Liver (tissue), 8 donors: ENCODE measurements at regions not wholly inside any gene's neighbourhood (a gene's known extent, or its start where the extent isn't known, plus 50 kb on each side); places are given as distances from the start of the nearest gene placed in this dataset.

Experiments
- DNase-seq: peaks from one replicate; pipeline ENCODE4 v3.0.0-alpha.2; 2017; ENCODE audit warnings: low spot score
- H3K27ac ChIP-seq, 2 donors: one replicate each; pipeline ENCODE4 v1.7.0; 2013; ENCODE audit warnings: inconsistent platforms in 2 of 2, low read length in 2 of 2, control low read depth in 1 of 2, low read depth in 1 of 2, mild to moderate bottlenecking in 1 of 2
- H3K27me3 ChIP-seq, 4 donors: one replicate each; pipeline versions ENCODE4 v1.6.1 to v1.7.0; 2013; ENCODE audit warnings: low read length in 3 of 4, inconsistent platforms in 1 of 4, mild to moderate bottlenecking in 1 of 4, moderate library complexity in 1 of 4; ENCODE audit not compliant: control insufficient read depth in 4 of 4, insufficient read depth in 4 of 4
- H3K36me3 ChIP-seq, 4 donors: one replicate each; pipeline versions ENCODE4 v1.6.1 to v1.7.0; 2013; ENCODE audit warnings: low read length in 3 of 4, mild to moderate bottlenecking in 3 of 4, low read depth in 1 of 4, moderate library complexity in 1 of 4; ENCODE audit not compliant: control insufficient read depth in 4 of 4, insufficient read depth in 3 of 4
- H3K4me1 ChIP-seq, 4 donors: one replicate each; pipeline versions ENCODE4 v1.6.1 to v1.7.0; 2013; ENCODE audit warnings: low read length in 3 of 4, mild to moderate bottlenecking in 3 of 4, moderate library complexity in 1 of 4; ENCODE audit not compliant: control insufficient read depth in 4 of 4, insufficient read depth in 4 of 4
- H3K4me3 ChIP-seq, 3 donors: one replicate each; pipeline versions ENCODE4 v1.6.1 to v1.7.0; 2013; ENCODE audit warnings: low read length in 3 of 3, control low read depth in 1 of 3, low read depth in 1 of 3, mild to moderate bottlenecking in 1 of 3
- H3K9ac ChIP-seq, 2 donors: one replicate each; pipeline ENCODE4 v1.7.0; 2013; ENCODE audit warnings: low read length in 2 of 2, mild to moderate bottlenecking in 2 of 2, moderate library complexity in 2 of 2, control low read depth in 1 of 2, low read depth in 1 of 2
- H3K9me3 ChIP-seq, 4 donors: one replicate each; pipeline versions ENCODE4 v1.6.1 to v1.7.0; 2013; ENCODE audit warnings: low read length in 3 of 4; ENCODE audit not compliant: control insufficient read depth in 4 of 4
- CTCF ChIP-seq: fragments of 150-350 bp; IDR thresholded peaks from 2 replicates; pipeline ENCODE4 v1.5.1; 2017; ENCODE audit warnings: improper control_type of control experiment, low read depth, low read length; ENCODE audit not compliant: missing input control
- EGR1 ChIP-seq, 2 donors: IDR thresholded peaks; 2 replicates each; pipeline ENCODE4 v1.6.1; 2016 to 2018; ENCODE audit warnings: antibody characterized with exemption in 2 of 2, low read depth in 2 of 2
- FOXA1 ChIP-seq: IDR thresholded peaks from 2 replicates; pipeline ENCODE4 v1.6.1; 2016; ENCODE audit warnings: antibody characterized with exemption
- FOXA2 ChIP-seq: IDR thresholded peaks from 2 replicates; pipeline ENCODE4 v1.6.1; 2016; ENCODE audit warnings: antibody characterized with exemption
- GABPA ChIP-seq, 2 donors: IDR thresholded peaks in 1 of 2; conservative IDR thresholded peaks in 1 of 2; 2 replicates each; pipeline ENCODE4 v1.6.1; 2016; ENCODE audit warnings: antibody characterized with exemption in 2 of 2, mild to moderate bottlenecking in 1 of 2, moderate library complexity in 1 of 2
- HNF4A ChIP-seq, 2 donors: conservative IDR thresholded peaks; 2 replicates each; pipeline ENCODE4 v1.6.1; 2016; ENCODE audit warnings: antibody characterized with exemption in 2 of 2, mild to moderate bottlenecking in 2 of 2
- HNF4G ChIP-seq: IDR thresholded peaks from 2 replicates; pipeline ENCODE4 v1.6.1; 2016; ENCODE audit warnings: antibody characterized with exemption
- JUND ChIP-seq, 2 donors: IDR thresholded peaks; 2 replicates each; pipeline ENCODE4 v1.6.1; 2016; ENCODE audit warnings: antibody characterized with exemption in 2 of 2
- MAX ChIP-seq: IDR thresholded peaks from 2 replicates; pipeline ENCODE4 v1.6.1; 2016; ENCODE audit warnings: antibody characterized with exemption
- NR2F2 ChIP-seq: IDR thresholded peaks from 2 replicates; pipeline ENCODE4 v1.6.1; 2016; ENCODE audit warnings: antibody characterized with exemption
- RAD21 ChIP-seq, 2 donors: IDR thresholded peaks; 2 replicates each; pipeline ENCODE4 v1.6.1; 2016; ENCODE audit warnings: antibody characterized with exemption in 2 of 2, mild to moderate bottlenecking in 2 of 2
- REST ChIP-seq: IDR thresholded peaks from 2 replicates; pipeline ENCODE4 v1.6.1; 2016; ENCODE audit warnings: antibody characterized with exemption, mild to moderate bottlenecking
- RXRA ChIP-seq, 2 donors: IDR thresholded peaks; 2 replicates each; pipeline ENCODE4 v1.6.1; 2017 to 2018; ENCODE audit warnings: antibody characterized with exemption in 2 of 2, mild to moderate bottlenecking in 1 of 2
- SP1 ChIP-seq: IDR thresholded peaks from 2 replicates; pipeline ENCODE4 v1.6.1; 2018; ENCODE audit warnings: antibody characterized with exemption, mild to moderate bottlenecking
- TAF1 ChIP-seq: conservative IDR thresholded peaks from 2 replicates; pipeline ENCODE4 v1.6.1; 2016; ENCODE audit warnings: antibody characterized with exemption, mild to moderate bottlenecking
- YY1 ChIP-seq: IDR thresholded peaks from 2 replicates; pipeline ENCODE4 v1.6.1; 2016; ENCODE audit warnings: antibody characterized with exemption, mild to moderate bottlenecking
- WGBS: extraction: QIAGEN DNeasy Blood & Tissue Kit; methylation state at CpG from one replicate; pipeline ENCODE4 v1.1.7; 2013; 5-methylcytosine and 5-hydroxymethylcytosine counted together
- TF ChIP-seq, protein P1 (sequence below): IDR thresholded peaks from 2 replicates; pipeline ENCODE4 v1.6.1; 2016; ENCODE audit warnings: antibody characterized with exemption
- TF ChIP-seq, protein P2 (sequence below): IDR thresholded peaks from 2 replicates; pipeline ENCODE4 v1.6.1; 2016; ENCODE audit warnings: antibody characterized with exemption
- donor health status: healthy.
- donor health status: healthy.
- donor health status: healthy.
- donor health status: healthy.
- donor health status: healthy.

GRCh38 chr9:11159318-11159862 lies 546.6 kb upstream of the PTPRD start:
- no peak overlapping the region for H3K9ac ChIP-seq
- 58% methylated on average over 1 of the region's 1 CpG for WGBS
- TF ChIP-seq JUND (IDR thresholded peaks at IDR 0.05) (no peak), REST (no peak), NR2F2 (no peak), FOXA1 (no peak), MAX (no peak), TAF1 (no peak), YY1 (no peak), HNF4A (conservative IDR thresholded peaks at IDR 0.05) (no peak), EGR1 (IDR thresholded peaks at IDR 0.05; ENCODE audit: low read depth in 2 of 2) (no peak), RXRA (IDR thresholded peaks at IDR 0.05) (no peak), SP1 (no peak)
- TF ChIP-seq, protein P1, sequence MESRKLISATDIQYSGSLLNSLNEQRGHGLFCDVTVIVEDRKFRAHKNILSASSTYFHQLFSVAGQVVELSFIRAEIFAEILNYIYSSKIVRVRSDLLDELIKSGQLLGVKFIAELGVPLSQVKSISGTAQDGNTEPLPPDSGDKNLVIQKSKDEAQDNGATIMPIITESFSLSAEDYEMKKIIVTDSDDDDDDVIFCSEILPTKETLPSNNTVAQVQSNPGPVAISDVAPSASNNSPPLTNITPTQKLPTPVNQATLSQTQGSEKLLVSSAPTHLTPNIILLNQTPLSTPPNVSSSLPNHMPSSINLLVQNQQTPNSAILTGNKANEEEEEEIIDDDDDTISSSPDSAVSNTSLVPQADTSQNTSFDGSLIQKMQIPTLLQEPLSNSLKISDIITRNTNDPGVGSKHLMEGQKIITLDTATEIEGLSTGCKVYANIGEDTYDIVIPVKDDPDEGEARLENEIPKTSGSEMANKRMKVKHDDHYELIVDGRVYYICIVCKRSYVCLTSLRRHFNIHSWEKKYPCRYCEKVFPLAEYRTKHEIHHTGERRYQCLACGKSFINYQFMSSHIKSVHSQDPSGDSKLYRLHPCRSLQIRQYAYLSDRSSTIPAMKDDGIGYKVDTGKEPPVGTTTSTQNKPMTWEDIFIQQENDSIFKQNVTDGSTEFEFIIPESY, result no peak
- no peaks in the 10 kb centered on the region for H3K27me3 ChIP-seq
- no peak overlapping the region for H3K4me3 ChIP-seq
- H3K27ac ChIP-seq, result no peak overlapping the region
- no peaks in the 10 kb centered on the region for H3K4me1 ChIP-seq
- H3K36me3 ChIP-seq, result no peaks in the 10 kb centered on the region
- no peak for DNase-seq
- peaks cover 0 to 3% (median 1%) of the 10 kb centered on the region in 4 donors for H3K9me3 ChIP-seq

DNA sequence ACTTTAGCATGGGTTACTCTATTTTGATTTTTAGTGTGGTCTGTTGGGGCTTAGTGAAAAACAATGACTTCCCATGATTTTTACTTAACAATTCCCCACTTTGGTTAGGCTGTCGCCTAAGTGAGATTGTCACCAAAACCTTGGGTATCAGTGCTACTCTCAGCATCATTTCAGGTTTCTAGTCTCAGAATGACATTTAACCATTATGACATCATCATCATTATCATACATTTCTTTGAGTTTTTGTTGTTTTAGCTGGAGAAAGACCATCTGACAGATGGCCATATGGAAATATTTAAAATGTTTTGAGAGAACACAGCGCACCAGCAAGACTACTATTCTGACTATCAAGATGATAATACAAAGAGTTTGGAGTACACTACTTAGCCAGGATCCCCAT lies 551.0 kb upstream of the PTPRD start:
- no peaks in the 10 kb centered on the region for H3K36me3 ChIP-seq
- H3K27me3 ChIP-seq, result no peaks in the 10 kb centered on the region
- H3K9me3 ChIP-seq, result no peaks in the 10 kb centered on the region
- no peak overlapping the region for H3K27ac ChIP-seq
- DNase-seq, result no peak
- WGBS, result 83% methylated on average over 2 of the region's 2 CpGs
- no peak overlapping the region for H3K9ac ChIP-seq
- H3K4me1 ChIP-seq, result no peaks in the 10 kb centered on the region
- TF ChIP-seq JUND (IDR thresholded peaks at IDR 0.05) (no peak), YY1 (no peak), SP1 (no peak), EGR1 (IDR thresholded peaks at IDR 0.05; ENCODE audit: low read depth in 2 of 2) (no peak), REST (no peak), GABPA (IDR thresholded peaks at IDR 0.05 in 1 of 2, conservative IDR thresholded peaks at IDR 0.05 in 1 of 2) (no peak), TAF1 (no peak), FOXA2 (no peak), FOXA1 (no peak), RAD21 (IDR thresholded peaks at IDR 0.05) (no peak), MAX (no peak), HNF4A (conservative IDR thresholded peaks at IDR 0.05) (no peak), CTCF (no peak), NR2F2 (no peak), HNF4G (no peak)
- TF ChIP-seq, protein P2, sequence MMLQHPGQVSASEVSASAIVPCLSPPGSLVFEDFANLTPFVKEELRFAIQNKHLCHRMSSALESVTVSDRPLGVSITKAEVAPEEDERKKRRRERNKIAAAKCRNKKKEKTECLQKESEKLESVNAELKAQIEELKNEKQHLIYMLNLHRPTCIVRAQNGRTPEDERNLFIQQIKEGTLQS, result no peak
- TF ChIP-seq, protein P1, result no peak
- H3K4me3 ChIP-seq, result no peak overlapping the region
